Testis (tissue), 2 donors: ENCODE measurements at regions not wholly inside any gene's neighbourhood (a gene's known extent, or its start where the extent isn't known, plus 50 kb on each side); places are given as distances from the start of the nearest gene placed in this dataset.
"Not testable (repeated sequence)": the region's sequence is repeated elsewhere in the genome, so short reads cannot be mapped to it uniquely, and the experiment has no call there.

ENCODE experiments used
- DNase-seq: peaks from one replicate; pipeline ENCODE4 v3.0.0-alpha.2; 2019
- H3K27ac ChIP-seq, 2 donors: fragments of 200-600 bp; sonication (generic); one replicate each; pipeline ENCODE4 v1.5.1; 2019
- H3K27me3 ChIP-seq: fragments of 200-600 bp; sonication (generic); one replicate; pipeline ENCODE4 v1.5.1; 2019
- H3K36me3 ChIP-seq: fragments of 200-600 bp; sonication (generic); one replicate; pipeline ENCODE4 v1.5.1; 2017; ENCODE audit warnings: low read depth; ENCODE audit errors: missing control alignments
- H3K4me1 ChIP-seq: fragments of 200-600 bp; sonication (generic); one replicate; pipeline ENCODE4 v1.5.1; 2019
- H3K4me3 ChIP-seq, 2 donors: fragments of 200-600 bp; sonication (generic); one replicate each; pipeline ENCODE4 v1.5.1; 2017 to 2019
- H3K9me3 ChIP-seq: fragments of 200-600 bp; sonication (generic); one replicate; pipeline ENCODE4 v1.5.1; 2017
- CTCF ChIP-seq, 3 experiments: fragments of 450-650 bp in 2 of 3; fragments of 200-600 bp in 1 of 3; sonication (generic) in 1 of 3; IDR thresholded peaks; one replicate each; pipeline ENCODE4 v1.5.1; 2016 to 2019; ENCODE audit warnings: antibody characterized with exemption in 3 of 3, mild to moderate bottlenecking in 2 of 3, moderate library complexity in 1 of 3
- POLR2A ChIP-seq: fragments of 450-650 bp; IDR thresholded peaks from one replicate; pipeline ENCODE4 v1.6.1; 2017; ENCODE audit warnings: antibody characterized with exemption, mild to moderate bottlenecking, moderate library complexity
- WGBS, 2 donors: methylation state at CpG; one replicate each; pipeline ENCODE4 v1.1.5; 2018; 5-methylcytosine and 5-hydroxymethylcytosine counted together
- intact Hi-C: fragments of 100-400 bp; cut with DNase I; formaldehyde crosslinking; loops from one replicate; pipeline ENCODE4 v1.15.1; 2023; ENCODE audit warnings: low total_unique reads

- TF ChIP-seq POLR2A (no peak), CTCF (IDR thresholded peaks at IDR 0.05) (no peak)
- Histone ChIP-seq H3K27me3 (no peaks in the 10 kb centered on the region), H3K4me1 (no peaks in the 10 kb centered on the region), H3K36me3 (no peaks in the 10 kb centered on the region), H3K4me3 (no peak overlapping the region), H3K27ac (no peak overlapping the region), H3K9me3 (no peaks in the 10 kb centered on the region)
- intact Hi-C loops, result no loop called here
- WGBS, 2 donors, result 39 to 49% methylated on average over 3 of the region's 3 CpGs
- no peak for DNase-seq
Observed at GRCh38 chr12:85422762-85423161, 142.7 kb downstream of the ALX1 start.

- intact Hi-C loops, result no loop called here
- WGBS, 2 donors, result 85 to 93% methylated on average over 3 of the region's 3 CpGs
- TF ChIP-seq POLR2A (no peak), CTCF (IDR thresholded peaks at IDR 0.05) (no peak)
- Histone ChIP-seq H3K36me3 (no peaks in the 10 kb centered on the region), H3K27ac (no peak overlapping the region), H3K9me3 (no peaks in the 10 kb centered on the region), H3K4me3 (no peak overlapping the region), H3K4me1 (no peaks in the 10 kb centered on the region), H3K27me3 (no peaks in the 10 kb centered on the region)
- no peak for DNase-seq
Observed at GRCh38 chr12:85423947-85424346, 143.9 kb downstream of the ALX1 start.

- Histone ChIP-seq H3K27me3 (no peaks in the 10 kb centered on the region), H3K27ac (no peak overlapping the region), H3K4me3 (no peak overlapping the region), H3K4me1 (no peaks in the 10 kb centered on the region), H3K36me3 (no peaks in the 10 kb centered on the region), H3K9me3 (no peaks in the 10 kb centered on the region)
- intact Hi-C loops, result no loop called here
- TF ChIP-seq CTCF (IDR thresholded peaks at IDR 0.05) (no peak), POLR2A (no peak)
- DNase-seq, result no peak
- WGBS, 2 donors, result 69 to 83% methylated on average over 10 of the region's 10 CpGs
Observed at GRCh38 chr12:85424581-85425348, 144.7 kb downstream of the ALX1 start.

- Histone ChIP-seq H3K36me3 (no peaks in the 10 kb centered on the region), H3K4me1 (no peaks in the 10 kb centered on the region), H3K27me3 (no peaks in the 10 kb centered on the region), H3K9me3 (no peaks in the 10 kb centered on the region), H3K4me3 (no peak overlapping the region), H3K27ac (no peak overlapping the region)
- intact Hi-C loops, result no loop called here
- WGBS, 2 donors, result 48 to 55% methylated on average over 1 of the region's 1 CpG
- no peak for TF ChIP-seq POLR2A
- no peak for TF ChIP-seq CTCF (IDR thresholded peaks at IDR 0.05)
- DNase-seq, result no peak
Observed at GRCh38 chr12:85425349-85425612, 145.3 kb downstream of the ALX1 start.

- Histone ChIP-seq H3K9me3 (no peaks in the 10 kb centered on the region), H3K27ac (no peak overlapping the region), H3K4me3 (no peak overlapping the region), H3K27me3 (no peaks in the 10 kb centered on the region), H3K4me1 (no peaks in the 10 kb centered on the region), H3K36me3 (no peaks in the 10 kb centered on the region)
- intact Hi-C loops, result no loop called here
- no peak for DNase-seq
- 72 to 90% methylated on average over 4 of the region's 4 CpGs for WGBS, 2 donors
- TF ChIP-seq POLR2A, result no peak
- TF ChIP-seq CTCF (IDR thresholded peaks at IDR 0.05), result no peak
Observed at GRCh38 chr12:85425926-85426325, 145.9 kb downstream of the ALX1 start.

- H3K36me3 ChIP-seq, DNase-seq, H3K9me3 ChIP-seq, H3K27me3 ChIP-seq, intact Hi-C loops, H3K4me1 ChIP-seq, H3K4me3 ChIP-seq, H3K27ac ChIP-seq: not testable (repeated sequence)
Observed at GRCh38 chr12:85433148-85433547, 153.1 kb downstream of the ALX1 start.
